ENCODE measurements at regions not wholly inside any gene's neighbourhood (a gene's known extent, or its start where the extent isn't known, plus 50 kb on each side); places are given as distances from the start of the nearest gene placed in this dataset.

DNA sequence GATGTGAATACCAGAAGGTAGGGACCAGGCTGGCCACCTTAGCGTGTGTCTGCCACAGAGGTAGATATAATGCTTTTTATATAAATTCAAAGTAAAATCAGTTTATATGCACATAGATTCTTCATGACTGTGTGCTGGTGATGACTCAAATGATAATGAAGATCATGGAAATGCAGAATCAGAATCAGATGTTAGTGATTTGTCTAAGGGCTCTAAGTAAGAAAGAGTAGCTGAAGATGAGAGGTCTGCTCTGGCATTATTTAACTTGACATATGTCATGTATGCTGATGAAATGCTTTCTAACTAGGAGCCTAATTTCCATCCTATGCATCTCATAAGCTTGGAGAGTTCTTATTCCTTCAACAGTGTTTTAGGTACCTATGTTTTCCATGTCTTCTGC lies 50.3 kb upstream of the DPH6 start:
- no peak for DNase-seq (ENCODE audit: low read depth, low spot score)

DNA sequence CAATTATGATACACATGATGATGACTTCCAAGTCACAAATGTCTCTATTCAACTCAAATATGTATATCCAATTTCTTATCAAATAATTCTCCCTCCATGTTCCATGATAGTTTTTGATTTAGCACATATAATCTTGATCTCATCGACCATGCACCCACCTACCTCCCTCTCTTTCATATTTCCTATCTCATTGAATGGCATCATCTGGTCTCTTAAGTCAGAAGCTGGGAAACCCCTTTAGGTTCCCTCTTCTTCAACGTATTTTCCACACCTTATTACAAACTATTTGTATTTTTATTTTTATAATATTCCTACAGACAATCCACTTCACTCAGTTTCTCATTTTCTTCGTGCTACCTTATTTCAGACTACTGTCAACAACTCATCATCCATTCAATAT lies 56.9 kb upstream of the DPH6 start:
- DNase-seq (ENCODE audit: low read depth, low spot score) = no peak

GRCh38 chr15:35603301-35603700 lies 57.3 kb upstream of the DPH6 start:
- DNase-seq (ENCODE audit: low read depth, low spot score) = no peak

GRCh38 chr15:35603856-35604255 lies 57.9 kb upstream of the DPH6 start:
- no peak for DNase-seq (ENCODE audit: low read depth, low spot score)

- DNase-seq (ENCODE audit: low read depth, low spot score) = no peak
Observed at GRCh38 chr15:35605764-35606449, 59.9 kb upstream of the DPH6 start.

DNA sequence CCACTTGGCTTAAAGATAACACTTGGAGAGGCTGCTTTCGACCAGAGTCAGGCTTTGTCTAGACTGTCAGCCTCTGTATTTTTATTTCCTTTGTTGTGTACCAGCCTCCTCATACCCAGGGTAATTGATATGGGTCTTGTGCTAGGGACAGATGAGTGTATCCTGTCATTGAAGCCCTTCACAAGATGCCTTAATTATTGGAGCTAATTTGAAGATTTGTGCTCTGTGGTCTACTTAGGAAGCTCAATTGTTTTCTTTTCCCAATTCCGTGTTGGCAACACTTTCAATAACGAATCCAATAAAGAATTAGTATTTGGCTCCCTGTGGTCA lies 60.5 kb upstream of the DPH6 start:
- DNase-seq (ENCODE audit: low read depth, low spot score) = no peak

- DNase-seq (ENCODE audit: low read depth, low spot score) = no peak
Observed at GRCh38 chr15:35616498-35617271, 70.7 kb upstream of the DPH6 start.

- DNase-seq (ENCODE audit: low read depth, low spot score) = no peak
Observed at GRCh38 chr15:35618260-35619188, 72.6 kb upstream of the DPH6 start.

- DNase-seq (ENCODE audit: low read depth, low spot score) = no peak
Observed at GRCh38 chr15:35622641-35623340, 76.8 kb upstream of the DPH6 start.

DNA sequence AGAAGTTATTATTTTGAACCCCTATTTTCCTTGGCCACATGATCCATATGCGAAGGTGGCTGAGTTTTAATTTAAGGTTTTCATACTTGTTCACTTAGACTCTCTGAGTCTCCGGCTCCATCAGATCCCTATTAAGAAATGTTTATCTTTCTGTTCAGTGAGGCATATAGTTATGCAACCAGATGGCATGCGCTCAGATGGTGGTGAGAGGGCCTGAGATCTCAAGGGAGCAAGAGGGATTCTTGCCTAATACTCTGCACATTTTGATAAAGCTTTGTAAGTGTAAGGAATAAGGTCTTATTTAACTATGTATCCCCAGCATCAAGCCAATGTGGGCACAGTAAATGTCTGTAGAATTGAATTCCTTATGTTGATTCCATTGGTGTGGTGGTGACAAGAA lies 78.9 kb upstream of the DPH6 start:
- DNase-seq (ENCODE audit: low read depth, low spot score) = peak; percentile 50

GRCh38 chr15:35626571-35627318 lies 80.8 kb upstream of the DPH6 start:
- DNase-seq (ENCODE audit: low read depth, low spot score) = no peak

DNA sequence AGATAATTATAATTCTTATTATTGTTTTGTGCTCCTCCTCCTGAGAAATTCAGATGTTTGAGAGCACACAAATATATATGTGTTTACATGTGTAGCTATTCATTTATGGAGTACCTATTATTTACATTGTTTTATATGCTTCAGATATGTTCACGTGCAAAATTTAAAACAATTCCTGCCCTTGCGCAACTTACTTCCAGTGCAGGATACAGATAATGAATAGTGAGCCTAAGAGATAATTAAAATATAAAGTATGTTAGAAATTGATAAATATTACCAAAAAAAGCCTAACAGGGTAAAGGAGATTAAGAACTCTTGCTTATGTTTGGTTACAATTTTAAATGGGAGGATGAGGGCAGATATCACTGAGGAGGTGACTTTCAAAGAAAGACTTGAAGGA lies 81.7 kb upstream of the DPH6 start:
- no peak for DNase-seq (ENCODE audit: low read depth, low spot score)

DNA sequence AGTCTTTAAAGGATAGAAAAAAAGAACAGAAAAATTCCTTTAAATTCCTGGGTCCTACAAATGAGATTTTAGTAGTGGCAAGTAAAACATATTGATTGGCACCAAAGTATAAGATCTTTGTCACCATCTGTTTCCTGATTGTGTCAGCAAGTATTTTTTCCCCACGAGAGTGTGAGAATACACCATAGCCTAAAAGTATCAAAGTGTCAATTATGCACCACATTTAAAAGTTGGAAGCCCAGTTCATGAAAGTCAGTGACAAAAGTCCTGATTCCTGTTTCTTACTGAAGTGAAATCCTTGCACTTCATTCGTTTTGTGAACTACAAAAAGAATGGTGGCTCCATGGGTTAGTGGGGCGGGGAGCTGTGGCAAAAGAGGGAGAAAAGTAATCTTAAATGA lies 83.8 kb upstream of the DPH6 start:
- no peak for DNase-seq (ENCODE audit: low read depth, low spot score)

DNA sequence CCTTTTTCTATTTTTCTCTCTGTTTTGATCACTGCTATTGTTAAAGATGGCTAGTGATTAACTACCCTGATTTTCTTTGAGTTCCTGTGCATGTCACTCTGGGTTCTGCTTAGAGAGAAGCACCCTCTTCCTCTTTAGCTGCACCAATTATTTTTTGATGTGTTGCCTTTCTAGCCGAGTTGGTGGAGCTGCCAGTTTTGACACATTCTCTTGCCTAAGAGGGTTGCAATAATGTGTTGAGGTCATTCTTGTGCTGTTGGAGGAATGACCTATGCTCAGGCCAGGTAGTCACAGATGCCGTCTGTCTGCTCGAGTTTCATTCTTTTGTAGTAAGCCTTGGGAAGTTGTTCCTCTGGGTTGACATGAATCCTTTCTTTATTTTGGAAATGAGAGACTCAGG lies 84.6 kb upstream of the DPH6 start:
- DNase-seq (ENCODE audit: low read depth, low spot score) = no peak

DNA sequence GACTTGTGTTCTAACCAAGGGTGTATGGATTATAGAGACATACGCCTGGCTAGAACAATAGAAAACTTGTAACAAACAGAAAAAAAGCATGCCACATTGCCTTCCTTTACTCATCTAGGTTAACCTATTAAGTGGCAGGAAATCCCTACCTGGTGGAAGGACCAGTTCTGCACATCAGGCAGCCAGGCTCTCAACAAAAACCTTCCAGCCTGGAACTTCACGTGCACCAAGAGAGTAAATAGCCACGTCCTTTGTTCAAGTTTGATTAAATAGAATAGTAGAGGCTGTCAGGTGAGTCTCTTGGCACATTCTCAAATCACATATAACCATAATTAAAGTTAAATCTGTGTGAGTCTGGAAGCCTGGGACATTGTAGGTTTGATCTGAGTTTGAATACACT lies 85.0 kb upstream of the DPH6 start:
- no peak for DNase-seq (ENCODE audit: low read depth, low spot score)

DNA sequence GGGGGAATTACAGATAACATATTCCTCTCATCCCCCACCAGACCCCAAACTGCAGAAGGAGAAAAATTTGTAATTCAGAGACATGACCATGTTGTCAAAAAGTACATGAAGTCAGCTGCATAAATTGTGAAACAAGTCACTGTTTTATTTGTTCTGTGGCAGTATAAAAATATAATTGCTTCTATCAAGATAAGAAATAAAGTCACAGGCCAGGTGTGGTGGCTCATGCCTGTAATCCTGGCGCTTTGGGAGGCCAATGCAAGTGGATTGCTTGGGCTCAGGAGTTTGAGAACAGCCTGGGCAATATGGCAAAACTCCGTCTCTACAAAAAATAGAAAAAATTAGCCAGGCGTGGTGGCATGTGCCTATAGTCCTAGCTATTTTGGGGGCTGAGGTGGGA lies 87.7 kb upstream of the DPH6 start:
- no peak for DNase-seq (ENCODE audit: low read depth, low spot score)

- DNase-seq (ENCODE audit: low read depth, low spot score) = no peak
Observed at GRCh38 chr15:35646790-35647189, 100.8 kb upstream of the DPH6 start.

GRCh38 chr15:35647303-35647702 lies 101.3 kb upstream of the DPH6 start:
- no peak for DNase-seq (ENCODE audit: low read depth, low spot score)

DNA sequence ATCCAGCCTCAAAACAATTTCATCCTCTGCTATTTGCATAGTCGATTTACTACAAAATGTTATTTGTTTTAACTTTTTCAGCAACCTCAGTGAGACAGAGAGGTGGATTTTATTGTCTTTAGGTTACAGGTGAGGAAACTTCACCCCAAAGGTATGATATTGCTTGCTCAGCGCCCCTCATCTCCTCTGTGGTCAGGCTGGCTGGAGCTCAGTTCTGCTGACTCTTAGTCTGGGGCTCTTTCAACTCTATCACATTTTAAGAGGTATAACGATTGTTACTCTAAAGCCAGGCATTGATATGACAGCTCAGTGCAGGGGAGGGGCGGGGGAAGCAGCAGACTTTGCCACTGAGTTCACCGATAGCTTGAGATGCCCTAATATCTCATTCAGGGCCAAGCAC lies 103.0 kb upstream of the DPH6 start:
- DNase-seq (ENCODE audit: low read depth, low spot score) = no peak

DNA sequence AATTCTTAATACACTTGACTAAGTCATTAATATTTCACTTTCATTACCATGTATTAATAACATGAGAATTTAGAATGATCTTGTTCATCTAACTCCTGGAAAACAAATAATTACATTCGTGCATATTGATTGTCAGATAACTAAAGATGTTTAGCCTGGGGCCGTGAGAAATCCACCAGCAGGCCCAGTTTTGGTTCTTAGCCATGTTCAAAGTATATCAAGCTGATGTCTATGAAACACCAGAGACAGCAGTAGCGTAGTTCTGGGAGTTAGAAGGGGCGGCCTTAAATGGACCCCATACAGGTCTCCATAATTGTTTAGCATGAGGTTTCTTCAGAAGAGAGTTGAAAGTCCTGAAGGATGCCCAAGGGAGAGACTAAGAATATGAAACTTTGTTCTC lies 103.6 kb upstream of the DPH6 start:
- DNase-seq (ENCODE audit: low read depth, low spot score) = no peak

DNA sequence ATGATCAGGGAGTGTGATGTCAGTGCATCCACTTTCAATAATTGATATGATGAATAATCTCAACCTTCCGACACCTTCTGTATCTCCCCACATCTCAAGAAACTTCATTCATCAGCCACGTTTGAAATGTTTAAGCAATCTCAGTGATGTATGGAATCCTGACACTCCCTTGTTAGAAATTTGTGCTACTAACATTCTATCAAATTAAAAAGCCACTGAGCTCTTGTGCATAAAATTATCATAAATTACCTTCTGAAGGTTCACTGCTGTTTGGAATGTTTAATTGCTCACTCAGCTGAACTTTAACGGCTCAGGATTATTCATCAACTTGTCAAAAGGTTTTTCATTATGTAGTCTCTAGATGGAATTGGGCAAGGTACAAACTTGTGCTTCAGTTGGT lies 108.4 kb upstream of the DPH6 start:
- no peak for DNase-seq (ENCODE audit: low read depth, low spot score)
